Astrocyte (in vitro differentiated cells and primary cell): ENCODE measurements at regions not wholly inside any gene's neighbourhood (a gene's known extent, or its start where the extent isn't known, plus 50 kb on each side); places are given as distances from the start of the nearest gene placed in this dataset.

ENCODE experiments used
- EZH2 ChIP-seq: IDR thresholded peaks from 2 replicates; pipeline ENCODE4 v1.6.1; 2012; ENCODE audit warnings: mild to moderate bottlenecking, low read length, inconsistent platforms; ENCODE audit not compliant: insufficient read depth
- TF ChIP-seq, protein P1 (sequence below): IDR thresholded peaks from 2 replicates; pipeline ENCODE4 v1.5.1; 2011; ENCODE audit warnings: low read depth, mild to moderate bottlenecking, inconsistent platforms, low read length, moderate library complexity; ENCODE audit not compliant: insufficient read depth

DNA sequence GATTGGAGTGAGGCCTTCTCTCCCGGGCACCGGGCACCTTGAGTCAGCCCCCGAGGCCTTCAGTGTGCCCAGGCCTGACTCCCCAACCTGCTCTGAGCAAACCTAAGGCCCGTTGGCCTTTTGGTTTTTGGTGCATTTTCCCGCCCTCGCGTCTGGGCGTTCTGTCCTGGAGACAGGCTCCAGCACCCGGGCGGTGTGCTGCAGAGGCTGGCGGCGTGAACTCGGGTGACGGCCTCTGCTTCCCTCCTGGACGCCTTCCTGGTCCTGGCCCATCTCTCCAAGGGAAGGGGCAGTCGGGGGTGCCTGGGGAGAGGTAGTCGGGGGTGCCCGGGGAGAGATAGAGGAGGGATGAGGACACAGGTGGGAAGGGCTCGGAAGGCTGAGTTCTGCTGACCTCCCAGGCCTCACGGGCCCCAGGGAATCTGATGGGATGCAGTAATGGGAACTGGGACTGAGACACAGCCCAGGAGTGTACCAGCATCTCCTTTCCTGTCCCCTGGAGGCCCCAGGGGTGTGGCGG, 1326.4 kb downstream of the BRD1 start:
- TF ChIP-seq, protein P1, sequence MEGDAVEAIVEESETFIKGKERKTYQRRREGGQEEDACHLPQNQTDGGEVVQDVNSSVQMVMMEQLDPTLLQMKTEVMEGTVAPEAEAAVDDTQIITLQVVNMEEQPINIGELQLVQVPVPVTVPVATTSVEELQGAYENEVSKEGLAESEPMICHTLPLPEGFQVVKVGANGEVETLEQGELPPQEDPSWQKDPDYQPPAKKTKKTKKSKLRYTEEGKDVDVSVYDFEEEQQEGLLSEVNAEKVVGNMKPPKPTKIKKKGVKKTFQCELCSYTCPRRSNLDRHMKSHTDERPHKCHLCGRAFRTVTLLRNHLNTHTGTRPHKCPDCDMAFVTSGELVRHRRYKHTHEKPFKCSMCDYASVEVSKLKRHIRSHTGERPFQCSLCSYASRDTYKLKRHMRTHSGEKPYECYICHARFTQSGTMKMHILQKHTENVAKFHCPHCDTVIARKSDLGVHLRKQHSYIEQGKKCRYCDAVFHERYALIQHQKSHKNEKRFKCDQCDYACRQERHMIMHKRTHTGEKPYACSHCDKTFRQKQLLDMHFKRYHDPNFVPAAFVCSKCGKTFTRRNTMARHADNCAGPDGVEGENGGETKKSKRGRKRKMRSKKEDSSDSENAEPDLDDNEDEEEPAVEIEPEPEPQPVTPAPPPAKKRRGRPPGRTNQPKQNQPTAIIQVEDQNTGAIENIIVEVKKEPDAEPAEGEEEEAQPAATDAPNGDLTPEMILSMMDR = no peak
- TF ChIP-seq EZH2 = no peak
